ENCODE measurements at regions not wholly inside any gene's neighbourhood (a gene's known extent, or its start where the extent isn't known, plus 50 kb on each side); places are given as distances from the start of the nearest gene placed in this dataset.
"Not testable (repeated sequence)": the region's sequence is repeated elsewhere in the genome, so short reads cannot be mapped to it uniquely, and the experiment has no call there.

GRCh38 chr12:47377414-47378221 lies 297.9 kb upstream of the AMIGO2 start:
- peak in 39 of 58 donors; percentile 0 to 76 (median 23) for DNase-seq

- no peak for DNase-seq
Observed at GRCh38 chr12:47376927-47377326, 297.2 kb upstream of the AMIGO2 start.

- no peak for DNase-seq
Observed at GRCh38 chr12:47373554-47374150, 293.9 kb upstream of the AMIGO2 start.

- DNase-seq, result no peak
Observed at GRCh38 chr12:47370421-47370820, 290.7 kb upstream of the AMIGO2 start.

GRCh38 chr12:47369085-47369484 lies 289.3 kb upstream of the AMIGO2 start:
- DNase-seq, result no peak

GRCh38 chr12:47367912-47368537 lies 288.3 kb upstream of the AMIGO2 start:
- no peak for DNase-seq

- no peak for DNase-seq
Observed at GRCh38 chr12:47366579-47366978, 286.8 kb upstream of the AMIGO2 start.

GRCh38 chr12:47366157-47366556 lies 286.4 kb upstream of the AMIGO2 start:
- no peak for DNase-seq

- not testable (repeated sequence) for DNase-seq
Observed at GRCh38 chr12:47365443-47366076, 285.8 kb upstream of the AMIGO2 start.

GRCh38 chr12:47364261-47364660 lies 284.5 kb upstream of the AMIGO2 start:
- no peak for DNase-seq

GRCh38 chr12:47362126-47362705 lies 282.5 kb upstream of the AMIGO2 start:
- DNase-seq, result no peak

GRCh38 chr12:47361389-47362021 lies 281.7 kb upstream of the AMIGO2 start:
- DNase-seq, result peak in 1 of 58 donors; percentile 6

GRCh38 chr12:47360771-47361388 lies 281.1 kb upstream of the AMIGO2 start:
- peak in 1 of 58 donors; percentile 3 for DNase-seq

- DNase-seq, result no peak
Observed at GRCh38 chr12:47360093-47360480, 280.3 kb upstream of the AMIGO2 start.

- no peak for DNase-seq
Observed at GRCh38 chr12:47359310-47360092, 279.7 kb upstream of the AMIGO2 start.

GRCh38 chr12:47357006-47357405 lies 277.2 kb upstream of the AMIGO2 start:
- not testable (repeated sequence) for DNase-seq

GRCh38 chr12:47356129-47356700 lies 276.5 kb upstream of the AMIGO2 start:
- peak in 1 of 58 donors; percentile 2 for DNase-seq

GRCh38 chr12:47353508-47353907 lies 273.7 kb upstream of the AMIGO2 start:
- DNase-seq, result no peak

GRCh38 chr12:47352067-47352466 lies 272.3 kb upstream of the AMIGO2 start:
- DNase-seq, result no peak
